ENCODE measurements at regions not wholly inside any gene's neighbourhood (a gene's known extent, or its start where the extent isn't known, plus 50 kb on each side); places are given as distances from the start of the nearest gene placed in this dataset.
A peak's percentile ranks its signal among the peaks of the same experiment; 100 is the strongest.

- DNase-seq (ENCODE audit: low read depth) = no peak
Observed at GRCh38 chr4:11487139-11487538, 58.4 kb upstream of the HS3ST1 start.

GRCh38 chr4:11485926-11486325 is 57.2 kb upstream of the HS3ST1 start:
- no peak for DNase-seq (ENCODE audit: low read depth)

GRCh38 chr4:11484531-11484930 is 55.8 kb upstream of the HS3ST1 start:
- DNase-seq (ENCODE audit: low read depth) = no peak

GRCh38 chr4:11483046-11483445 is 54.4 kb upstream of the HS3ST1 start:
- peak; percentile 10 for DNase-seq (ENCODE audit: low read depth)

GRCh38 chr4:11480683-11481082 is 52.0 kb upstream of the HS3ST1 start:
- DNase-seq (ENCODE audit: low read depth) = no peak
